HG03457 (cell line): ENCODE measurements at regions not wholly inside any gene's neighbourhood (a gene's known extent, or its start where the extent isn't known, plus 50 kb on each side); places are given as distances from the start of the nearest gene placed in this dataset.
"Not testable (repeated sequence)": the region's sequence is repeated elsewhere in the genome, so short reads cannot be mapped to it uniquely, and the experiment has no call there.

Source experiments
- ATAC-seq: cut with Tn5 transposase; IDR thresholded peaks from one replicate; pipeline ENCODE4 v1.9.1; 2021; ENCODE audit warnings: moderate number of reproducible peaks; ENCODE audit not compliant: unreplicated experiment

DNA sequence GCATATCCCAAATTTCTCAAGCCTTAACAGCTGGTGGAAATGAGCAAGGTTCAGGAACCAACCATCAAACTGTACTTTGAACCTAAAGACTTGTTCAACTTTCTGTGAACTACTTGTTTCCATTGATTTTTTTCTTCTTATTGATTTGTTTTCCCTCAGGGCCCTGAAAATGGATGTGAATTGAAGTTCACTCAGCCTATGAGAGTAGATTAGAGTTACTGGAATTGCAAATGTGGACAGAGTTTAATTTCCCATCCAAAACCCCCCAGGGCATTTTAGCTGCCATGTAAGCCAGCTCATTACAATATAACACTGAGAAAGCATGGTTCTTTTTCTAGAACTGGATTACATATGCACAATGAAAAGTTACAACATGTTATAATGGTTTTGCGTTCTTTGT, 1105.7 kb downstream of the REEP3 start:
- no peak for ATAC-seq

DNA sequence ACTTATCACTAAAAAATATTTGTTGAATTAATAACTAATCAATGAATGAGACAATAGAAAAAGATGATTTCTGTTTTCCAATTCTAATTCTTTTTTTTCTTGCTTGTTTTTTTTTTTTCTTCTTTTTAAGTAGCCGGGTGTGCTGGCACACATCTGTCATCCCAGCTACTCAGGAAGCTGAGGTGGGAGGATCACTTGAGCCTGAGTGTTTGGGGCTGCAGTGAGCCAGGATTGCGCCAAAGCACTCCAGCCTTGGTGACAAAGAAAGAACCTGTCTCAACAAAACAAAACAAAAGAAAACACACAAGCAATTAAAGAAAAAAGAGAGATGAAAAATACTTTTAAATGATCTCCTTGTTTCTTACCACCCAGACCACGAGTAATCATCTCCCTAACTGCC, 1109.3 kb downstream of the REEP3 start:
- no peak for ATAC-seq

DNA sequence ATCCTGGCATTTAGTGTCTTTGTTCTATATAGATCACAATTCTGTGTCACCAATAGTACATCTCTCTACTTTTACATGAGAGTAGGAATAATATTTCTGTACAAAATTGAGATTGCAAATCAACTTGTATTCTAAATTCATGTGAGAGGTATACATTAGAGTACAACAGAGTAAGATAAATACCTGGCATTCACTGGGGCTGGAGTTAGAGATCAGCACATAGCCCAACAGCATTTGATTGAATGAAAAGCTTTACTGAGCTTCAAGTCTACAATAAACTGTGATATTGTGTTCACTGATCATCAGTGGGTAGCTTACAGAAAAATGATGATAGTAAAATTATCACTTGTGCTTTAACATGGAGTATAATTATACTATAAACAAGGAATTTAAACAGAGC, 1114.7 kb downstream of the REEP3 start:
- ATAC-seq, result no peak

DNA sequence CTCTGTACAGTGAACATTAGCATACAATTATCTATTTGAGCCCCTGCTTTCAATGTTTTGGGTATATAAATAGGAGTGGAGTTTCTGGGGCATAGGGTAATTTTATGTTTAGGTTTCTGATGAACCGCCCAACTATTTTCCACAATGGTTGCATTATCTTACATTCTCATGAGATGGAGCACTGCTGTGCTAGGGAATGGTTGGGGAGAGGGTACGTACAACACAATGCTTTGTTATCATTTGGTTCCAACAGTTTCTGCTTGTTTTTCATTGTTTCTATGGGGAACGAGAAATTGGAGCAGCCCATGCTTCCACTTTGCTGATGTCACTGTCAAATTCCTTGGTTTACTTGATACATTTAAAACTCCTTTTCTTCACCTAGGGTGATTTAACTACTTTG, 1115.3 kb downstream of the REEP3 start:
- no peak for ATAC-seq

DNA sequence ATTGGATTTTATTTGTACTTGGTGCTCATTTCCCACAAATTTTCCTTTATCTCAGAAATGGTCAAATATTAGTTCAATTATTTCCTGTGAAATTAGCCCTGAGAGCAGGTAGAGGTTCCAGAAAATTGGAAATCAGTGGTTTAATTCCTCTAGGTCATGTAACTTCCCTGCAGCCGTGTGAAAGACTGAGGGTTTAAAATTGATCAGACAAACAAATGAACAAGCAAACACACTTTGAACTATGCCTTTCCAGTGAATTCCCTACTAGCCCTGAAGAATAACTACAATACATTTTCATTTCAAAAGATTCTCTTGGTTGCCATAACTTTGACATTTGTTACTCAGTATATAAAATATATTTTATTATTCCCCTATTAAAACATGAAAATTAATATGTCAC, 1116.7 kb downstream of the REEP3 start:
- no peak for ATAC-seq

DNA sequence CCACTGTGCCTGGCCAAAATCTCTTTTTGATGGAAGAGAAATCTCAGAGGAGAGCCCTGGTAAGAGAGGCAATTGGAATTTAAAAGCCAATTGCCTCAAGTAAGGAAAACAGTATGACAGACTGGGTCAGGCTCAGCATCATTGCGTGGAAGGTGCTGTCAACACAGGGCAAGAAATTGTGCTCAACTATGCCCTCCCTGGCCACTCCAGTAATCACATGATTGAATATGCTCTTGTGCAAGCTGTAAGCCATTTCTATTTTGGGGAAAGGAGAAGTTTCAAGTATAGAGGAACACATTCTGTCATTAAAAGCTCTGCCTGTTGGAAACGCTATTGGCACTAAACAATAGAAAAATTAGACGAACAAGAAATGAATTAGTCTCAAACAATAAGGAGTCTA, 1127.7 kb downstream of the REEP3 start:
- ATAC-seq, result no peak

DNA sequence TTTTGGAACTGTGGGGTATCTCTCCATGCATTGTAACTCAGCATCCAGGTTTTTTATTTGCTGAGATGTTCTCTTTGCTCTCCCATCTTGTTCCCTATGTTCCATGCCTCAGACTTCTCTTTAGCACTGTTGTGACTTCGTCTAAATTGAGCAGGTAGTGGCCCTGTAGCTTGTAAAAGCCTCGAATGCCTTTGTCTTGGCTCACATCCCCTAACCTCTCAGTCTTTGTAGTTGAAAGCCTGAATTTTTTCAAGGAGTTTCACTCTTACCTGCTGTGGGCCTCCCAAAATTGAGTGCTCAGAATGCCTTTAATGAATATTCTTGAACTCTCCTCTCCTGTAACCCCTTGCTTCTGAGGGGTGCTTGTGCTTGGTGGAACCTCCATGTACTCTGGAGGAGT, 1137.3 kb downstream of the REEP3 start:
- ATAC-seq, result no peak

DNA sequence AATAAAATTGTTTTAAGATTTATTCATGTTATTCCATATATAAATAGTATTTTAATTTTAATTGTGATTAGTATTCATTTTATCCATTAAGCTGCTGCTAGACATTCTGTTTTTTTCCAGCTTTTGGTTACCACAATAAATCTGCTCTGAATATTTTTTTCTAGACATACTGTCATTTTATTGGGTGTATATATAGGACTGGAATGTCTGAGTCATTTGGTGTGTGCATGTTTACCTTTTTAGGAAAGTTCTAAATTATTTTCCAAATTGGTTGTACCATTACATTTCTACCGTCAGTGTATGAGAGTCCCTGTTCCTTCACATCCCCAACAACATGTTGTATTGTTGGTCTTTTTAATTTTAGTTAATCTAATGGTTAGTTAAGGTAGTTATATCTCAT, 1138.1 kb downstream of the REEP3 start:
- ATAC-seq, result no peak

DNA sequence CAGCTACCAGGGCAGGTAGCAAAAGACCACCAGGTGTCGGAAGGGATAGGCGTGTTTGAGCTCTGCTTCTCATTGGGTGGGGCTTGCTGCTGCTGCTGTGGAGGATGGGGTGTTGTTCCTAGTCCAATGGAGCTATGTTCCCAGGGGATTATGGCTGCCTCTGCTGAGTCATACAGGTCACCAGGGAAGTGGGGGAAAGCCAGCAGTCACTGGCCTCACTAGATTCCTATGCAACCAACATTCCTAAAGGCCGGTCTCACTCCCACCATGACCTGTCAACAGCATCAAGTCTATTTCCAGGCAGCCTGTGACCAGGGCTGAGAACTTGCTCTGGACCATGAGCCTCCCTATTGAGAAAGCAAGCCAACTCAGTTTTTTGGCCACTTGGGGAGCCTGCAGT, 1160.8 kb downstream of the REEP3 start:
- no peak for ATAC-seq

DNA sequence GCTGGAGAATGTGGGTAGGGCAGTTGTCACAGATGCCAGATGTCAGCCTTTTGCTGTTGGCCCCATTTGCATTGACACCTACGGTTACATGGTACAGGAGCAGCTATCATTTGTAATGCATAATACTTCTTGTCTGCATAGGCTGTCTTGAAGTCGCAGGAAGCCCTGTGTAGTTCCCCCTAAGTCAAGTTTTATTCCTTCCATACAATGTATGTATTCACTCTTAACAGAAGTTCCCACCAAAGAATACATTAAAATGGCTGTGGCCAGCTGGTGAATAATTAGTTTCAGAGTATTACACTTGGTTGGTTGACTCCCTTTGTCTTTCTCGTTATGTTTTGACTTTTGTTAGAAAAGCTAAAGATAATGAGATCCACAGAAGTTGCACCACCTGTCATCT, 1169.0 kb downstream of the REEP3 start:
- ATAC-seq, result no peak

DNA sequence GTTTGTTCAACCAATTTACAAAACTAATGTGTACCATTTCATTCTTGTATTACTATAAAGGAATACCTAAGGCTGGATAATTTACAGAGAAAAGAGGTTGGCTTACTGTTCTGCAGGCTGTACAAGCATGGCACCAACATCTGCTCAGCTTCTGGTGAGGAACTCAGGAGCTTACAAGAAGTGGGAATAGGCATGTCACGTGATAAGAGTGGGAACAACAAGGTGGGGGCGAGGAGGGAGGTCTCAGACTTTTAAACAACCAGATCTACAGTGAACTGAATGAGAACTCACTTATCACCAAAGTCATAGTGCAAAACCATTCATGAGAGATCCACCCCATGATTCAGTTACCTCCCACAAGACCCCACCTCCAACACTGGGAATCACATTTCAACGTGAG, 1178.0 kb downstream of the REEP3 start:
- ATAC-seq, result no peak

DNA sequence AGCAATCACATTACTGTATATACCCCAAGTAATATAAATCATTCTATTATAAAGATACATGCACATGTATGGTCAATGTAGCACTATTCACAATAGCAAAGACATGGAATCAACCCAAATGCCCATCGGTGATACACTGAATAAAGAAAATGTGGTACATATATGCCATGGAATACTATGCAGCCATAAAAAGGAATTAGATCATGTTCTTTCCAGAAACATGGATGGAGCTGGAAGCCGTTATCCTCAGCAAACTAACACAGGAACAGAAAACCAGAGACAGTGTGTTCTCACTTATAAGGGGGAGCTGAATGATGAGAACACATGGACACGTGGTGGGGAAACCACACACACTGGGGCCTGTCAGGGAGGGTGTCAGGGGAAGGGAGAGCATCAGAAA, 1180.9 kb downstream of the REEP3 start:
- not testable (repeated sequence) for ATAC-seq

DNA sequence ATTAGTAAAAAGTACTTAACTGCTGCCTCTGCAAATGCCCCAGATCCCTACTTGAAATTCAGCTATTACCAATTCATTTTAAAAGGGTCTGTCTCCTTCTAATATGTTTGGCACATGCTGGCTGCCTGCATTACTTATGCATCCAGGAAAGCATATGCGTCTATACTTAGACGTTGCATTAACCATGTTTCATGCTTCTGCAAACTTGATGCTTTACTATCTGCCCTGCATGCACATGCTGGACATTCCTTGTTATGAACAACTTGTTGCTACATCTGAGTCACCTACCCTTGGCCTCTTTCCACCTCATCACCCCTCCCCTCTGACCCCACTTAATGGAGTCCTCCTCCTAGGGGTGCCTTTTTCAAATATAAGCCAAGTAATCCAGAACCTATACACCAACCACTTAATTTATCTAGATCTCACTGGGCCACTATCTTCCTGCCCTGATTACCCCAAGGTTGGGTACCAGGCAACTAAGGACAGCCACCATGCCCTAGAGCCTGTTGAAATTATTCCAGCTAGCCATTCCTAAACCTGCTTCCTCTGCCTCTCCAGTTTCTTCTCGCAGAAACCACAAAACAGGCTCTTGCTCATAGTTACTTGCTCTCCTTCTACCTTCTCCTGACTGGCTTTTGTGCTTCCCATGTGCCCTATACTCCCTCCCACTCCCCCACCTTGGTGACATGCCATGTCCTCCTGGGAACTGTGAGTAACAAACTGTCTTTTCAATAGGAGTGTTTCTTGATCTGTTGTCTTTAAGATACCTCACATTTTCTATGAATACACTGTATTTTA, 1187.9 kb downstream of the REEP3 start:
- ATAC-seq, result no peak

DNA sequence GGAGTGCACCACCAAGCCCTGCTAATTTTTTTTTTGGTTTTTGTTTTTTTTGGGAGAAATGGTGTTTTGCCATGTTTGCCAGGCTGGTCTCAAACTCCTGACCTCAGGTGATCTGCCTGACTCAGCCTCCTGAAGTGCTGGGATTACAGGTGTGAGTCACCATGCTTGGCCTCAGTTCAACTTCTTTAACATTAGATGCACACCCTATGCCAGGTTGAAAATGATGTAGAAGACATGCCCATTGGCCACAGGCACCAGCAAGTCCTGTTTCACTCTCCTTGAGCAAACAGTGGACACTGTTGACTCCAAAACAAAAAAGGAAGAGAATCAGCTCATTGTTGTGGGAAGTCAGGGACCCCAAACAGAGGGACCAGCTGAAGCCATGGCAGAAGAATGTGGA, 1205.3 kb downstream of the REEP3 start:
- no peak for ATAC-seq

DNA sequence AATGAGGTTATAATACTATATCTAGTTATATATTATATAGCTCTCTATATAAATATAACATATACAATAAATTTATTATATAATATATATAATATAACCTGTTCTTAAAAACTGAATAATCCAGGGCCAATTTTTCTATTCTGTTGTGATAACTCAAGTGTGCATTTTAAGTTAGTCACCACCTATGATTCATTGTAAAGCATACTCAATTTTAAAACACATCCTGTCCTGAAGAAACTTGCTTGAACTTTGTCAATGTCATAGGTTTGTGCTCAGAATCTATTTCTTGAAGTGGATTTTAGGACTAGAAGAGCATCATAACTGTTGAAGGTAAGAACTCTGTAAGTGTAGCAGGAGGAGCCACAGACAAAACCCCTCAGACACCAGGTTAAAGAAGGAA, 1209.8 kb downstream of the REEP3 start:
- no peak for ATAC-seq

DNA sequence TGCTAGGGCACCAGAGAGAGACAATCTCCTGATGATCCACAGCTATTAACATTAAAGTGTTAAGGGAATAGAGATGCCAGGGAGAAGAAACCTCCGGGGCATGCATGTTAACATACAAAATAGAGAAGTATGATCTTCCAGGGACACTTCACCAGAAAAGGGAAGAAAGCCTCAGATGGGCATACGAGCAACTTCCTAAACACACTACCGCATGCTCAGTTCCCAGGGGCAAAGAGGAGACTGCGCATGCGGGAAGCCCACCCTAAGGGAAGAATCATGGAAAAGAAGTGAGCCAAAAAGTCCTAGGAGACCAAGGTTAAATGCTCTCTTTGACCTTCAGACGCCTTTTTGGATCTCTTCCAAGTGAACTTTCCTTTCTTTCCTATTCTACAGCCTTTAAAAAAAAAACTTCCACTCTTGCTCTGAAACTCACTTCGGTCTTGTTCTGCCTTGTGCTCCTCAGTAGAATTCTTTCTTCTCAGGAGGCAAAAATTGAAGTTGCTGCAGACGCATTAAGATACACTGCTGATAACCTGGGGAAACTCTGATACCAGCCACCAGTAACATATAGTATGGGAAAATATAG, 1211.3 kb downstream of the REEP3 start:
- no peak for ATAC-seq

DNA sequence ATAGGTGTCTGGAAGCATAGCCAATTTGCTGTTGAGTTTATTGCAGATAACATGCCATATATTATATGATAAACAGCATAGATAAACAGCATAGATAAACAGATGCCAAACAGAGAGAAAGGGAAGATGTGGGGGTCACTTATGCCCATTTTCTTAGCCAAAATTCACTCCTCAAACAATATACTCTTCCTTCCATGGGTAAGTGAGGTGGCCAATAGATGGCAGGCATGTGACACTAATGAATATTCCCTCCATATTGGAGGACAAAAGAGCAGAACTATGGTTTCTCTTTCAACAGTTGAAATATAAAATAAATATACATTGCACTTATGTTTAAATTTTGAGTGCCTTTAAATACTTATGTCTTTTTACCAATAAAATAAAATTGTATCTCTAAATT, 1212.8 kb downstream of the REEP3 start:
- peak; percentile 66 for ATAC-seq

DNA sequence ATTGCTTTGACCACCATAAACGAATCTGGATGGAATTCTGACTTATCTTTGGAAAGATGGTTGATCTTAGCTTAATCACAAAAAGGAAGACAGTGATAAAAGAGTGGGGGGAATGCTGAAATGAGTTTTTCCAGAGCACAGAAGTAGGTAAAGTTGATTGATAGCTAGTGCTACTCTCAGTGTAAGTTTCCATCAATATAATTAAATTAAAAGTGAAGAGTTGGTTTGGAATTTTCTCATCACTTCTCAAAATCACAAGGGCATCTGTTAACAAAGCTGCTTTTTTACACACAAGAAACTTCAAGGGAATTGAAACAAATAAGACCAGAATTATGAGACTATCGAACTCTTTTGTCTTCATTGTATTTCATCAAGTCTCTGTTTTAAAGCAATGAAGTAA, 1217.3 kb downstream of the REEP3 start:
- ATAC-seq, result no peak

DNA sequence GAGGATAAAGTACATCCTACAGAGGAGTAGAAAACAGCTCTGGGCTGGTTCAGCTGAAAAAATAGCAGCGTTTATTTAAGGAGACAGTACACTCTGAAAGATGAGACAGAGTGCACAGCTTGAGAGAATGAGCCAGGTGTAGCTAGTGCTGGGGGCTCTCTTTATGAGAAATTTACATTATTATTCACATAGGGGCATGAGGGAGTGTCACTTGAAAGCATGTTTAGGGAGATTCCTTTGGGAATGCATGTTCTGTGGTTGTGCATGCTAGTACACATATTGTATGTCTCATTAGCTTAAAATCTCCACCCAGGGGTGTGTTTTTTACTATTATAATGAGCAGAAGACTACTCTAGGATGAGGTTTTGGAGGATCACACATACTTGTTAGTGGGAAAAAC, 1224.4 kb downstream of the REEP3 start:
- no peak for ATAC-seq

DNA sequence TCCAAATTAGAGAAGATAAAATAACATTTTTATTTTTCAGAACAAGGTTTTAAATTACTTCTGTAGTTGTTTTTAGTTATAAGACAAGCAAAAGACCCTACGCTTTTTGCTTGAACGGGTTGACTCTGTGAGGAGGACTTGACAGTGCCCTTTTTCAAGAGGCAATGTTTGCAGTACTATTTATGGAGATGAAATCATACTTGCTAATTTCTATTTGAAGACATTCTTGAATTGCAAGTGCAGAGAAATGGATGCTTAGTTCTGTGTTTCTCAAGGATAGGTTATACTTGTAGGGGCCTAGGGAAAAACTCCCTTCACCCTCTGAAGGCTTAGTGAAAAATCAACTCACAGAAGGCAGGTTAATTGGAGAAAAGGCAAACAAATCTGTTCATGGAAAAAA, 1229.5 kb downstream of the REEP3 start:
- ATAC-seq, result no peak

DNA sequence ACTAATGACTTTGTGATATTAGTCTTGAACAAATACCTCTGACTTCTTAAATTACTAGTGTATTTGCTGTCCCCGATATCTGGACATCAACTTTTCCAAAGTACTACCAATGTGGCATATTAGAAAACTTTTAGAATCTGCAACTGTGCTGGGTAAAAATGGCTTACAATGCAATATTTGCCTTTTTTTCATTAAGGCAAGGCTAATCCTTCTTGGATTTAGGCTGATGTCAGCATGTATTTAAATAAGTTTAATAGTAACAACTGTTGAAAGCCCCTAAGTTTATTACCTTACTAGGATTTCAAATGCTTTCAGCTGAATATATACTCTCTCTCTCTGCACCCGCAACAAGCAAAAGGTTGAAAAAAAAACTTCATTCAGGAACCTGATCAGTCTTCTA, 1232.3 kb downstream of the REEP3 start:
- no peak for ATAC-seq

DNA sequence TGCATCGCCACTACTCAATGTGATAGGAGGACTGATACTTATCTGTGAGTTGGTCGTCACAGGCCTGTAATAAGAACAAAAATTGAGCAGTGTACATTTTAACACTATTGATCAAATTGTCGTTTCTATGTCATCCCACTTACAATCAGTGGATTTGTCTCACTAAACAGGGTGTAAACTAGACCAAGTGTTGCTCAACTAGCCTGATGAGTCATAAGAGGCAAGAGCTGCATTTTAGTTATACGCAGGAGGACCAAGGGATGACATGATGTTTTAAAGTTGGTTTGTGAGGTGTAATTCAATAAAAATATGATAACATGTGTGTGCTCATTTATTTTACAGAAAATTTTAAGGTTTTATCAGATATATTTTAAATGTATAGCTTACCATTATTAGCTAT, 1239.2 kb downstream of the REEP3 start:
- no peak for ATAC-seq

DNA sequence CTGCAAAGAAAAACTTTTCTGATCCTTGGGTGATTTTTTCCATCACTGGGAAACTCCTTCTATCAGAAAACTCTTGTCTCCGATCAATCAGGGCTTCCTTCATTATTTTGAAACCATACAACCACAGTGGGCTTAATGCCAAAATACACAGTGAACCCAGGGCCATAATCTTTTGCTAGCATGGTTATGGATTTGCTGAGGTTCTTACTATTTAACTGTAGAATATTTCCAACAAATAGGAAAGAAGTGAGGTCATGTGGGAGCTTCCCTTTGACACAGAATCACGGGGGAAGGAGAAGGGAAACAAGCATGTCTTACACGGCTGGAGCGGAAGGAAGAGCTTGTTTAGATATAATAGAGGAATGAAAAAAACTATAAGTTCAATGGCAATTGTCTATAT, 1241.7 kb downstream of the REEP3 start:
- ATAC-seq, result no peak
